BLaER1 (cell line): ENCODE measurements at regions not wholly inside any gene's neighbourhood (a gene's known extent, or its start where the extent isn't known, plus 50 kb on each side); places are given as distances from the start of the nearest gene placed in this dataset.
A peak's percentile ranks its signal among the peaks of the same experiment; 100 is the strongest.

Experiments
- H3K27ac ChIP-seq: shearing (Covaris generic); formaldehyde crosslinking; 2 replicates; pipeline ENCODE4 v1.8.1; 2022
- H3K27me3 ChIP-seq: shearing (Covaris generic); formaldehyde crosslinking; 2 replicates; pipeline ENCODE4 v1.8.1; 2022
- H3K36me3 ChIP-seq: shearing (Covaris generic); formaldehyde crosslinking; 2 replicates; pipeline ENCODE4 v1.8.1; 2022
- H3K4me1 ChIP-seq: shearing (Covaris generic); formaldehyde crosslinking; 2 replicates; pipeline ENCODE4 v1.8.1; 2022
- H3K4me2 ChIP-seq: shearing (Covaris generic); formaldehyde crosslinking; 2 replicates; pipeline ENCODE4 v1.8.1; 2022
- H3K4me3 ChIP-seq: shearing (Covaris generic); formaldehyde crosslinking; 2 replicates; pipeline ENCODE4 v1.8.1; 2022
- H3K9ac ChIP-seq: shearing (Covaris generic); formaldehyde crosslinking; 2 replicates; pipeline ENCODE4 v1.8.1; 2022
- H3K9me3 ChIP-seq: shearing (Covaris generic); formaldehyde crosslinking; 2 replicates; pipeline ENCODE4 v1.8.1; 2022
- H4K20me1 ChIP-seq: shearing (Covaris generic); formaldehyde crosslinking; 2 replicates; pipeline ENCODE4 v1.8.1; 2022
- Cebpa-rat ChIP-seq: shearing (Covaris generic); IDR thresholded peaks from 2 replicates; pipeline ENCODE4 v1.8.1; 2022

DNA sequence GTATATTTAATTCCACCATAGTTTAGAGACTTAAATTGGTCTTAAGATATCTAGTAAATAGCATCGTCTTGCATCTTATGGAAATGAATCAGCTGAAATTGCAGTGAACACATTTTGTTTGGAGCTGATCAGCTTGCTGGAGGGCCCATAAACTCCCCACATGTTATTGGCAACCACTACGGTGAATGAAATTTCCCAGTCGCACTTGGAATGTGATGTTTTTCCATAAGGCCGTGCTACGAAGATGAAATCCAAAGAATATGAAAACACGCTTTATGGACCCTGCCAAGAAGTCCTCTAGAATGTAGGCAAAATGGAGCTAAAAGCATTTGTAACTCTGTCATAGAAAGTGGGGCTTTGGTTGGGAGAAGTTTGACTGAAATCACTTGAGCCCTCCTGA lies 572.1 kb downstream of the ACTL7B start:
- Histone ChIP-seq H3K9ac (no peak overlapping the region), H3K9me3 (no peaks in the 10 kb centered on the region), H3K4me1 (no peaks in the 10 kb centered on the region), H3K4me3 (no peak overlapping the region), H3K36me3 (no peaks in the 10 kb centered on the region), H3K4me2 (no peak overlapping the region), H3K27ac (no peak overlapping the region), H3K27me3 (no peaks in the 10 kb centered on the region), H4K20me1 (no peaks in the 10 kb centered on the region)
- TF ChIP-seq Cebpa-rat: no peak

- Histone ChIP-seq H3K4me3 (no peak overlapping the region), H3K36me3 (no peaks in the 10 kb centered on the region), H3K27ac (no peak overlapping the region), H3K27me3 (no peaks in the 10 kb centered on the region), H3K9me3 (no peaks in the 10 kb centered on the region), H4K20me1 (no peaks in the 10 kb centered on the region), H3K4me1 (no peaks in the 10 kb centered on the region), H3K4me2 (no peak overlapping the region), H3K9ac (no peak overlapping the region)
- no peak for TF ChIP-seq Cebpa-rat
These were observed 572.9 kb downstream of the ACTL7B start for GRCh38 chr9:108282872-108283271.

DNA sequence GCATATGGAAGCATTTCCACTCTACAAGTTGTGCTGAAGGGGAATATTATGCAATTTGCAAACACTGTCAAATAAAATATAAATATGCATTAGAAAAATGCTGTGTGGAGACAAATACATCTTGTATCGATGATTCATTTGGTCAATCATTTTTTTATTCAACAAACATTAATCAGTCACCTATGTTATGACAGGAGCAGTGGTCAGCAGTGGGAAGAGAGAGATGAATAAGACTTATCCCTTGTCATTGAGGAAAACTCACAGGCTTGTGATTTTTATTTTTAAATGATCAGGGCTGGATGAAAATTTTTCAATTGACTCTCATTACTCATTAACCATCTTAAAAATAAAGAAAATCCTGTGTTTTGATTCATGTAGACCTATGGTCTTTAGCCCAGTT lies 574.1 kb downstream of the ACTL7B start:
- no peaks in the 10 kb centered on the region for H3K4me1 ChIP-seq
- no peak for TF ChIP-seq Cebpa-rat
- H3K4me3 ChIP-seq: no peak overlapping the region
- H3K4me2 ChIP-seq: no peak overlapping the region
- H3K36me3 ChIP-seq: no peaks in the 10 kb centered on the region
- no peaks in the 10 kb centered on the region for H3K9me3 ChIP-seq
- H4K20me1 ChIP-seq: no peaks in the 10 kb centered on the region
- H3K9ac ChIP-seq: no peak overlapping the region
- H3K27me3 ChIP-seq: no peaks in the 10 kb centered on the region
- no peak overlapping the region for H3K27ac ChIP-seq

DNA sequence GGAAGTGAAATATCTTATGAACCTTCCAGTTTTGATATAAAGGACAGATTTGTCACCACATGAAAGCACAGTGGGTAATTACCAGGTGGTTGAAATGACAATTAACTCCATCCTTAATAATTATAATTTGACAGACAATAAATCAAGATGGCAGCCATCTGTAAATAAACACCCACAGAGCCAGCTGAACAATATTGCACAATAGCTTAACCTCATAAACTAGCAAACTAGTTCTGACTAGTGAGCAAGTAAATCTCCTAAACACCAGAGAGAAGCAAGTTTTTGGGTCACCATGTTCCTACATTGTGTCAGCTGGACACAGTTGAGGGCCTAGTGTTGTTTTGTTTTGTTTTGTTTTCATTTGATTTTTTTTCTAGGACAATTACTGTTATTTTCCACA lies 577.4 kb downstream of the ACTL7B start:
- no peaks in the 10 kb centered on the region for H3K27me3 ChIP-seq
- no peaks in the 10 kb centered on the region for H3K9me3 ChIP-seq
- no peak; the same call in 1 of the 2 replicates for TF ChIP-seq Cebpa-rat
- no peak overlapping the region for H3K27ac ChIP-seq
- peaks cover 1% of the 10 kb centered on the region for H3K4me1 ChIP-seq
- H3K4me2 ChIP-seq: no peak overlapping the region
- H3K4me3 ChIP-seq: no peak overlapping the region
- H3K36me3 ChIP-seq: no peaks in the 10 kb centered on the region
- H4K20me1 ChIP-seq: no peaks in the 10 kb centered on the region
- no peak overlapping the region for H3K9ac ChIP-seq

DNA sequence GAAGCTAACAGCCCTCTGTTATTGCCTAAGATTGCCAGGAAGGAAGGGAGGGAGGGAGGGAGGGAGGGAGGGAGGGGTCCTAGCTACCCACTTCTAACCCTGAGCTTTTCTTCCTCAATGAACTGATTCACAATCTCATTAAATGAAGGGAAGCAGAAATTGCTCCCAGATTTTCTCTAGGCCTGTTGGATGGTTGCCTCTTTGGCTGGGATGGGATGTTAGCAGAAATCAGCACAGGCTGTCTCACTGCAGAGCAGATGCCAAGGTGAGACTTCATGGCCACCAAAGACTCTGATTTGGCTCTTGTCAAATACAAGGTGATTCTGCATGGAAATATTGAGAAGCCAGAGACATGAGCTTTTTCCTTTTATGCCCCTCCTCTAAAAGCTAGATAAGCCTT lies 578.6 kb downstream of the ACTL7B start:
- Histone ChIP-seq H3K4me3 (no peak overlapping the region), H3K36me3 (no peaks in the 10 kb centered on the region), H4K20me1 (no peaks in the 10 kb centered on the region), H3K4me2 (no peak overlapping the region), H3K27ac (no peak overlapping the region), H3K4me1 (peaks cover 12% of the 10 kb centered on the region), H3K9ac (no peak overlapping the region), H3K27me3 (no peaks in the 10 kb centered on the region), H3K9me3 (no peaks in the 10 kb centered on the region)
- TF ChIP-seq Cebpa-rat: no peak

DNA sequence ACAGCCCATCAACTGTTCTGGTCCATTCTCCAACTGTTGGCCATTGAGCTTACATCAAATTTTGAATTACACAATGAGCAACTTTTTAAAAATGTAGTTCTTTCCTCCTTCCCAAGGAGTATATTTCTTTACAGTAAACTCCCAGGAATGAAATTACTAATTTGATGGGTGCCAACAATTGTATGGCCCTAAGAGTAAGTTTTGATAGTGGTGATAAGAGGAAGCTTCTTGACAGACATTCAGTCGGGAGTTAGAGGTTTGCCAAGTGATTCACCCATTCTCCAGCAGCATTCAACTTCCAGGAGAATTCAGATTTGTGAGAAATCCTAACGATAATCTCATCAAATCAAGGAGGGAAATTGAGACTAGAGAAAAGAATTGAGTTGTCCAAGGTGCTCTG lies 579.9 kb downstream of the ACTL7B start:
- no peaks in the 10 kb centered on the region for H4K20me1 ChIP-seq
- no peaks in the 10 kb centered on the region for H3K36me3 ChIP-seq
- H3K27ac ChIP-seq: no peak overlapping the region
- no peaks in the 10 kb centered on the region for H3K9me3 ChIP-seq
- peaks cover 18% of the 10 kb centered on the region for H3K4me1 ChIP-seq
- H3K4me3 ChIP-seq: no peak overlapping the region
- H3K9ac ChIP-seq: no peak overlapping the region
- H3K27me3 ChIP-seq: no peaks in the 10 kb centered on the region
- no peak overlapping the region for H3K4me2 ChIP-seq
- TF ChIP-seq Cebpa-rat: no peak

DNA sequence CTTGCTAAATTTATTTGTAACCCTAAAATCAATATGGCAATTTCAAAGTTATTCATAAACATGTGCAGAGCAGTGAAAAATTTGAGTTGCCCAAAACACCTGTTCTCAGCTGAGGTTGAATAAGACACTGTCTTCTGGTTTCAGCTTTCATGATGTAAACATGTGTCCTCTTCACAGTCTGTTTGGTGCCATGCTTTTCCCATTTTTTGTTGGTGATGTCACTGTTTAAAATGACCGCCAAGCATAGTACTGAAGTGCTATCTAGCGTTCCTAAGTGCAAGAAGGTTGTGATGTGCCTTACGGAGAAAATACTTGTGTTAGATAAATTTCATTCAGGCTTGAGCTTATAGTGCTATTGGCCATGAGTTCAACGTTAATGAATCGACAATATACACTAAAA lies 580.8 kb downstream of the ACTL7B start:
- Histone ChIP-seq H3K36me3 (no peaks in the 10 kb centered on the region), H3K9ac (no peak overlapping the region)
- no peak for TF ChIP-seq Cebpa-rat

GRCh38 chr9:108273988-108274387 lies 581.8 kb downstream of the ACTL7B start:
- no peaks in the 10 kb centered on the region for H3K27me3 ChIP-seq
- H3K4me2 ChIP-seq: no peak overlapping the region
- no peak overlapping the region for H3K27ac ChIP-seq
- no peaks in the 10 kb centered on the region for H4K20me1 ChIP-seq
- no peak overlapping the region for H3K9ac ChIP-seq
- TF ChIP-seq Cebpa-rat: no peak
- H3K9me3 ChIP-seq: no peaks in the 10 kb centered on the region
- no peaks in the 10 kb centered on the region for H3K36me3 ChIP-seq
- H3K4me3 ChIP-seq: no peak overlapping the region
- H3K4me1 ChIP-seq: peaks cover 18% of the 10 kb centered on the region

More for the DNA sequence above, 580.8 kb downstream of the ACTL7B start:
- Histone ChIP-seq H4K20me1 (no peaks in the 10 kb centered on the region), H3K4me1 (peaks cover 18% of the 10 kb centered on the region), H3K4me3 (no peak overlapping the region), H3K27me3 (no peaks in the 10 kb centered on the region), H3K9me3 (no peaks in the 10 kb centered on the region), H3K4me2 (no peak overlapping the region), H3K27ac (no peak overlapping the region)

GRCh38 chr9:108272349-108272899 lies 583.4 kb downstream of the ACTL7B start:
- H4K20me1 ChIP-seq: no peaks in the 10 kb centered on the region
- no peak overlapping the region for H3K27ac ChIP-seq
- H3K36me3 ChIP-seq: no peaks in the 10 kb centered on the region
- no peak overlapping the region for H3K4me3 ChIP-seq
- peaks cover 18% of the 10 kb centered on the region for H3K4me1 ChIP-seq
- H3K9me3 ChIP-seq: no peaks in the 10 kb centered on the region
- peak overlapping the region; percentile 54 for H3K4me2 ChIP-seq
- H3K9ac ChIP-seq: no peak overlapping the region
- TF ChIP-seq Cebpa-rat: no peak
- H3K27me3 ChIP-seq: no peaks in the 10 kb centered on the region

DNA sequence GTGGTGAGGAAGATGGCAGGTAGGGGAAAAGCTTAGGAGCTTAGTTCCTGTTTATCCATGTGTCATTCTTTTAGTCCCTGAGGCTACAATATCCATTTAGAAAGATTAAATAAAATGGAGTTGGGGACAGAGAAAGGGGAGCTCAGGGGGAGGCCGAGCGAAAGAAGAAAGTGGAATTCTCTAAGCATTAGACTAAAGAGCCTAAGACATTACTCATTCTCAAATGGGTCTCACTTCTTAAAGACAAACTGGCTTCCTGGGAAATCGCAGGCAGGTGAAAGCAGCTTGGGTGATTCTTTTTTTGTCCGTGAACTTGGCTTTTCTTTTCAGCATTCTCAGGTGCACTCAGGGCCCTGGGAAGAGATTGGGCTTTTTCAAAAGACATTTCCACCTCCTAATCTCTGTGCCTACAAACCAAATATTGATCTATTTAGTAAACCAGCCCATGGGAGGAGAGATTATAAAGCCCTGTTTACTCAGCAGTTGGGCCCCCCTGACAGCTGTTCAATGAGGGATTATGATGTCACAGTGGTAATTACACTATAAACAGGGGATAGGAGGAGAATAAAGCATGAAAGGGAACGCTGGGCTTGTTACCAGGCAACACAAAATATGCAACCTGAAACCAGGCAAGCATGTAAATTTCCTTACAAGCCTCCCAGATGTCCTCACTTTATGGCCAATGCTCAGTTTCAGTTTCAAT lies 584.0 kb downstream of the ACTL7B start:
- Histone ChIP-seq H3K27ac (no peak overlapping the region), H3K4me3 (no peak overlapping the region), H3K4me2 (peak overlapping the region; percentile 54), H3K4me1 (peaks cover 18% of the 10 kb centered on the region), H3K9ac (no peak overlapping the region), H3K27me3 (no peaks in the 10 kb centered on the region; the same call in 1 of the 2 replicates), H4K20me1 (no peaks in the 10 kb centered on the region), H3K9me3 (no peaks in the 10 kb centered on the region), H3K36me3 (no peaks in the 10 kb centered on the region)
- TF ChIP-seq Cebpa-rat: no peak
